HG03196 (cell line): ENCODE measurements at regions not wholly inside any gene's neighbourhood (a gene's known extent, or its start where the extent isn't known, plus 50 kb on each side); places are given as distances from the start of the nearest gene placed in this dataset.

ENCODE experiments used
- ATAC-seq: cut with Tn5 transposase; IDR thresholded peaks from one replicate; pipeline ENCODE4 v1.9.1; 2021; ENCODE audit not compliant: unreplicated experiment

DNA sequence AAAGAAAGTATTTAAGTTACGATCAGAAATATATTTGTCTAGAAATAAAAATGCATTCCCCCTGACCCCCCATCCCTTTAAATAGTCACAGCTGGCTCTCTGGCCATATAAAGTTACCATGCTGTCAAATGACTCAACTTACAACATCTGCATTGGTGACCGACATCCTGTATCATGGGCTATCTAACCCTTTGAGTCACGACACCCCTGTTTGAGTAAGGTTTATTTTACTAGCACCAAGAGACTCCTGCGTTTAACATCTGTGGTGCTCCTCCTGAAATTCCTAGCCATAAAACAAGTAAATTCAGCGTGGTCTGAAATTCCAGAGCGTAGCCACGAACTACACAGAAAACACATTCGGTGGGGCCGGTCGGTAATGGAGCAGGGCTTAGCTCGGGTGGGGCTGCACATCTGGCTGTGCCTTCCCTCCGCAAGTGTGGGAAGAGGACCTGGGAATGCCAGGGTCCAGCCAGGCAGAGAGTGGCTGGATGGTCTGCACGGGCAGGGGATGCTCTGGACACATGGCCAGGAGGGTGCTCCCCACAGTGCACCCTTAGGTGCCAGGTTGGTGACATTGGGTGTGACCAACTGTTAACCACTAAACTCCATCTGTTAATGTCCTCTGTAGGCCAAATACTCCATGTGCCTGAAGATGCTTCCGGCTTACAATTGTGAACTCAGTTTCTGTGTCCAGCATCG lies 53.0 kb upstream of the CLDN14 start:
- ATAC-seq: no peak

GRCh38 chr21:36533468-36533848 lies 53.5 kb upstream of the CLDN14 start:
- ATAC-seq: no peak

DNA sequence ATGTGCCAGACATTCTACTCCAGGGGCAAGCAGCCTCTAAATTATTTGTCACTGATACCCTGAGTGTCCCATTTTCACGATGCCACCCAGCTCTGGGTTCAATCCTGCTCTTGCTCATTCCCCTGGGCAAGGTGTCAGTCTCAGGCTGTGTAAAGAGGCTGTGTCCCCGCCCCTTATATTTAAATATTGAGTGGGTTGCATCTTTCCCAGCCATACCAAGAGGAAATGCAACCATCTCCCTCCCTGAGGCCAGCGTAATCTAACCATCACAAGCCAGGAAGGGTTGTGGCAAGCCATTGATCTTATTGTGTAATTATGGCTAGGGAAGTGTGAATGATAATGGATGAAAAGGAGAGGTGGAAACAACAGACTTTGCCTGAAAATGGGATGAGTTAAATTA lies 54.7 kb upstream of the CLDN14 start:
- ATAC-seq: no peak

DNA sequence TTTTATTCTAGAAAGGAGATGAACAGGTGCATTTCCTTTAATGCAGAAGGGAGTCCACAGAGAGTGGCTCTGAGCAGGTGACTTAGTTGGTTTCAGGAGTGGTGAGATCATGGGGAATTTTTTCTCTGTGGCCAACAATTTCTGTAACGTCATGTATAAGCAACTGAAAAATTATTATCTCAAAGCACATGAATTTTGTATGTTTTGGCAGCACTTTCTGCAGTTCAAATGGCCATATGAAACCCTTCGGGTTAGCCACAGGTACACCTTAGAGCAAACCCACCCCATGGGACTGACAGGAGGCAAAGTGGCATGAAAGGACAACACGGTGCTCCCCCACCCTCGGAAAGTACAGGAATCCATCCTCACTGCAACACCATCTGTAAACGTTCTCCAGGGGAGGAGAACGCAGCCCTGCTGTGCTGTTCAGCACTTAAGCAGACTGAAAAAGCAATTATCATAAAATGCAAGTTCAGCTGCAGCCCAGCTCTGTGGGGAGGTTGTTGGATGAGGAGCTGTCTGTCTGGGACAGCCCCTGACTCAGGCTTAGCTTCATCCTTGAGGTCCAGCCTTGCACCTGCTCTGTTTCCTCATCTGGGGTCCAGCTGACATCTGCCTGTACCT lies 55.8 kb upstream of the CLDN14 start:
- peak; percentile 67 for ATAC-seq

GRCh38 chr21:36538761-36539160 lies 58.8 kb upstream of the CLDN14 start:
- ATAC-seq: no peak

- ATAC-seq: no peak
These were observed 59.7 kb upstream of the CLDN14 start for GRCh38 chr21:36539434-36540150.

DNA sequence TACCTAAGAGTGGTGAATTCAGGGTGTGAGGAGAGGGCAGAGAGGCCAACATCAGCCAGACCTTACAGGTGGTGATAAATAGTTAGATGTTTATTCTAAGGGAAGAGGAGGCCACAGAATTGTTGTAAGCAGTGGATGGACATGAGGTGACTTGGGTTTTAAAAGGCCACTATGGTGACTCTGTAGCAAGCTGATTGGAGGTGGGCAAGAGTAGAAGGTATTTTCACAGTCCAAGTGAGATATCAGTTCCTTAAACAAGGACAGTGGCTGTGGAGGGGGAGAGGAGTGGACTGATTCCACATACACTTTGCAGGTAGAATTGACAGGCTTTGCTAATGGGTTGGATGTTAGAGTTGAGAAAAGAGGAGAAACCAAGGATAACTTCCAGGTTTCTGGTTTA lies 60.8 kb upstream of the CLDN14 start:
- ATAC-seq: no peak

GRCh38 chr21:36541721-36542139 lies 61.8 kb upstream of the CLDN14 start:
- ATAC-seq: no peak

- peak; percentile 49 for ATAC-seq
These were observed 62.6 kb upstream of the CLDN14 start for GRCh38 chr21:36542312-36543101.

GRCh38 chr21:36543924-36544323 lies 64.0 kb upstream of the CLDN14 start:
- ATAC-seq: no peak

GRCh38 chr21:36544545-36544944 lies 64.6 kb upstream of the CLDN14 start:
- ATAC-seq: no peak

GRCh38 chr21:36545776-36546511 lies 66.0 kb upstream of the CLDN14 start:
- no peak for ATAC-seq

DNA sequence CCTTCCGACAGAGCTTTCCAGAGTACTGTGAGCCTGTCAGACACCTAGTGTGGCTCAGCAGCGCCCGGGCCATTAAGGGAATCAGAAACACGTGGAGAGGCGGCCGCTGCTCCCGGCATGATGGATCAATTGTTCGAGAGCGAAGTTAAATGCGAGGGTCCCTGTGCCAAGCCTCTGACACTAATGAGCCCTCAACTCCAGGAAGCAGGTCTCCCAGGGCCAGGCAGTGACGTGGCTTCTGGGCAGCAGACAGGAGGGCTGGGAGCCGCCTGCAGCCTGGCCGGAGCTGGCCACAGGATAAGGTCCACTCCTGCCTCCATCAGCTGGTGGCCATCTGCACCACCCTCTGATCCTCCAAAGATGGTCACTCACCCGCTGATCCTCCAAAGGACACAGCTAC lies 67.5 kb upstream of the CLDN14 start:
- no peak for ATAC-seq

DNA sequence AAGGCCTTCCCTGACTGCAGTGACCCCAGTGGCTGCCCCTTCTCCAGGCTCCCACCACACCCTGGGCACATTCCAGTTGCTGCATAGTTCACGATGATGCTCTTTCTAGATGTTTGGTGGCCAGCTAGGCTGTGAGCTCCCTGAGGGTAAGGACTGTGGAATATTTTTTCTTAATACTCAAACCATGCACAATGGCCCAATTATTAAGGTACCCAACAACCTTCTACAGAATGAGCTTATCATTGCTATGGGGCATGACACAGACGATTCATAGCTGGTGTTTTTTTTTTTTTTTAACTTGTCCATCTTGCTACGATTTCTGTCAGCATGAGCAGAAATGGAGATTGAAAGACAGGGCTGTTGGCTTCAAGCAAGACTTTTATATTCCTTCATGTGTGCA lies 68.9 kb upstream of the CLDN14 start:
- ATAC-seq: no peak

- ATAC-seq: no peak
These were observed 69.5 kb upstream of the CLDN14 start for GRCh38 chr21:36549470-36549869.

- no peak for ATAC-seq
These were observed 70.8 kb upstream of the CLDN14 start for GRCh38 chr21:36550761-36551160.

GRCh38 chr21:36551321-36551720 lies 71.4 kb upstream of the CLDN14 start:
- ATAC-seq: no peak

DNA sequence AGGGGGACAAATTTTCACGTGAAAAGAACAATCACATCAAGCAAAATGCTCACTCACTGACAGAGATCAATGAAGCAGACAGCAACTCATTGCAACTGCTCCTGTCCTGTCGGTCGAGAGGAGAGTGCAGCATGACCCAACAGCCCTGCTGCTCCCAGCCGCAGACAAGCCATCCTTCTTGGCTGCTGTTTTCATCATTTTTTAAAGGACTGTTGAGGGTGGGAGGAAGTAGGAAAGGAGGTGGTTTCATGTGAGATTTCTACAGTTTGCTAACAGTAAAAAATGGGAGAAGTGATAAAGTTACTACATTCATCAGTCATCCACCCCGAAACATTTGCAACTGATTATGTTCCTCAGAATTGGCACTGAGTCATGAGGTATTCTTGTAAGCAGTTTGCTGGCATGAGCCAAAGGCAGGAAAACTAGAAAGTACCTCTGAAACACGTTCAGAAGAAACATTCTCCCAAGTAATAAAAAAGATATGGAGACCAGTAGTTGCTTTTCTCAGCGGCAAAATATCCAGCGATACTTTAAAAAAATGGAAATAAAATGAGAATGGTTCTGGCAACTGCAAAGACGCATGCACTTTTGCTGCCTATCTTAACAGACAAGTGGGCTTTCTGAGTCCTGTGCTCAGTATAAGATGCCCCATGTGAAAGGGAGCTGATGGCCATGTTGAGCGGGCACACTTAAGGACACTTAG lies 72.0 kb upstream of the CLDN14 start:
- ATAC-seq: no peak

DNA sequence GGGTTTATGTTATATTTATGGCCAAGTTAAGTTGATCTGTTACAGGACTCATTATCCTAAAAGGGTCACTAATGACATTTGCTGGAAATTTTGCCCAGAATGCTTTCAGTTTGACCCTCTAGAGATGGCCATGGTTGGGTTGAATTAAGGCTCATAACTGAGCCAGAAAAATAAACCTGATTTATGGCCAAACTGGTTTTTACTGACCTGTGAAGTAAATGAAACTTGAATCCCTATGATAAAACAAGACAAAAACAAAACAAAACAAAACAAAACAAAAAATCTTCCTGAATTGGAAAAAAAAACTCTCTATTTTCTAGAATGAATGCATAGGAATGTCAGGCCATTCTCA lies 72.5 kb upstream of the CLDN14 start:
- ATAC-seq: no peak

DNA sequence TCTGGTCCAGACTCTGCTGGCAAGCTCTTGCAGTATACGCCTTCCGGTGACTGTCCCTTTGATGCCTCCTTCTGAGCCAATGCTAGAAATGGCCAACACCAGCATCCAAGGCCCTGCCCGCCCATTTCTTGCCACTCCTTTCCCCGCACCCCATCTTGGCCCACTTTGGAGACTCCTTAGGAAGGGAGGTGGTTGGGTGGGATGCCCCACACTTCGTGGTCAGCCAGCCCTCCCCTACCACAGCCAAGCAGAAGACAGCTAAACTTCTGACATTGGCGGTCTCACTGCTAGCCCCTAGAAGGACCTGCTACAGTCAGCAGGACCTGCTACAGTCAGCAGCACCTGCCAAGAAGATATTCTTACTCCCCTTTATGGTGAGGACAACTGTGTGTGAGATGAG lies 73.5 kb upstream of the CLDN14 start:
- ATAC-seq: no peak
